ENCODE measurements at regions not wholly inside any gene's neighbourhood (a gene's known extent, or its start where the extent isn't known, plus 50 kb on each side); places are given as distances from the start of the nearest gene placed in this dataset.

- DNase-seq (ENCODE audit: extremely low spot score): no peak
- POLR2A ChIA-PET: no interaction called here
- CTCF ChIA-PET: no interaction called here
- no peak for TF ChIP-seq FOXA1 (IDR thresholded peaks at IDR 0.05)
- no peak for TF ChIP-seq NFRKB (IDR thresholded peaks at IDR 0.05)
- no peak for TF ChIP-seq LEF1 (IDR thresholded peaks at IDR 0.05; ENCODE audit: borderline replicate concordance)
- TF ChIP-seq ZNF384 (IDR thresholded peaks at IDR 0.05): no peak
- TF ChIP-seq FOXK2 (IDR thresholded peaks at IDR 0.05): no peak
- no peak for TF ChIP-seq SP1 (IDR thresholded peaks at IDR 0.05)
- TF ChIP-seq HDGF (IDR thresholded peaks at IDR 0.05; ENCODE audit: borderline replicate concordance): no peak
- TF ChIP-seq SUZ12 (IDR thresholded peaks at IDR 0.05): no peak
- TF ChIP-seq ELF4 (IDR thresholded peaks at IDR 0.05): no peak
- no peak for TF ChIP-seq ARNT (IDR thresholded peaks at IDR 0.05)
- TF ChIP-seq FOXM1 (IDR thresholded peaks at IDR 0.05; ENCODE audit: borderline replicate concordance): no peak
- no peak for TF ChIP-seq TARDBP (IDR thresholded peaks at IDR 0.05)
- no peak for TF ChIP-seq PKNOX1 (IDR thresholded peaks at IDR 0.05)
Measured at GRCh38 chr4:151934766-151935165, 174.0 kb upstream of the GATB start.

- CTCF ChIA-PET: interaction anchor here (0.6 kb wide), 1 partner anchor 64 kb away, joined by 3 read pairs; no protein-coding TSS in a partner anchor
- POLR2A ChIA-PET: interaction anchor here (1.0 kb wide), 1 partner anchor 8 kb away, joined by 3 read pairs; no protein-coding TSS in a partner anchor
Measured at GRCh38 chr4:151933122-151933827, 172.5 kb upstream of the GATB start.

GRCh38 chr4:151931563-151931962, 170.8 kb upstream of the GATB start:
- POLR2A ChIA-PET: no interaction called here
- DNase-seq (ENCODE audit: extremely low spot score): no peak
- TF ChIP-seq CTBP1 (IDR thresholded peaks at IDR 0.05; ENCODE audit: borderline replicate concordance) (no peak), FOXM1 (IDR thresholded peaks at IDR 0.05; ENCODE audit: borderline replicate concordance) (no peak)
- CTCF ChIA-PET: no interaction called here

More at GRCh38 chr4:151933122-151933827, 172.5 kb upstream of the GATB start:
- TF ChIP-seq LEF1 (IDR thresholded peaks at IDR 0.05; ENCODE audit: borderline replicate concordance) (no peak), CTBP1 (IDR thresholded peaks at IDR 0.05; ENCODE audit: borderline replicate concordance) (no peak), HDGF (IDR thresholded peaks at IDR 0.05; ENCODE audit: borderline replicate concordance) (no peak), SP1 (IDR thresholded peaks at IDR 0.05) (no peak), FOXK2 (IDR thresholded peaks at IDR 0.05) (no peak), TARDBP (IDR thresholded peaks at IDR 0.05) (no peak), SUZ12 (IDR thresholded peaks at IDR 0.05) (no peak), BHLHE40 (IDR thresholded peaks at IDR 0.05; ENCODE audit: borderline replicate concordance) (no peak), FOXA1 (IDR thresholded peaks at IDR 0.05) (no peak), PKNOX1 (IDR thresholded peaks at IDR 0.05) (no peak), NFRKB (IDR thresholded peaks at IDR 0.05) (no peak), ZNF384 (IDR thresholded peaks at IDR 0.05) (no peak), ELF4 (IDR thresholded peaks at IDR 0.05) (no peak), FOXM1 (IDR thresholded peaks at IDR 0.05; ENCODE audit: borderline replicate concordance) (no peak), L3MBTL2 (conservative IDR thresholded peaks at IDR 0.05) (no peak)
- no peak for DNase-seq (ENCODE audit: extremely low spot score)

- ChIA-PET CTCF (no interaction called here), POLR2A (no interaction called here)
Measured at GRCh38 chr4:151930372-151930771, 169.6 kb upstream of the GATB start.

GRCh38 chr4:151928112-151928511, 167.3 kb upstream of the GATB start:
- ChIA-PET CTCF (interaction anchor here (0.5 to 1.1 kb wide), 3 partner anchors 8 to 224 kb away, joined by 3 to 4 read pairs (median 4); no protein-coding TSS in a partner anchor), POLR2A (no interaction called here)
- no peak for DNase-seq (ENCODE audit: extremely low spot score)
- TF ChIP-seq PKNOX1 (IDR thresholded peaks at IDR 0.05): no peak
- TF ChIP-seq ZNF384 (IDR thresholded peaks at IDR 0.05): no peak
- no peak for TF ChIP-seq FOXA1 (IDR thresholded peaks at IDR 0.05)
- TF ChIP-seq SP1 (IDR thresholded peaks at IDR 0.05): no peak
- no peak for TF ChIP-seq TARDBP (IDR thresholded peaks at IDR 0.05)
- no peak for TF ChIP-seq NFRKB (IDR thresholded peaks at IDR 0.05)
- TF ChIP-seq L3MBTL2 (conservative IDR thresholded peaks at IDR 0.05): no peak
- TF ChIP-seq HDGF (IDR thresholded peaks at IDR 0.05; ENCODE audit: borderline replicate concordance): no peak
- no peak for TF ChIP-seq ARNT (IDR thresholded peaks at IDR 0.05)
- no peak for TF ChIP-seq ELF4 (IDR thresholded peaks at IDR 0.05)
- TF ChIP-seq FOXM1 (IDR thresholded peaks at IDR 0.05; ENCODE audit: borderline replicate concordance): no peak
- TF ChIP-seq FOXK2 (IDR thresholded peaks at IDR 0.05): no peak
- TF ChIP-seq LEF1 (IDR thresholded peaks at IDR 0.05; ENCODE audit: borderline replicate concordance): no peak
- no peak for TF ChIP-seq SUZ12 (IDR thresholded peaks at IDR 0.05)
- no peak for TF ChIP-seq CTBP1 (IDR thresholded peaks at IDR 0.05; ENCODE audit: borderline replicate concordance)
- TF ChIP-seq BHLHE40 (IDR thresholded peaks at IDR 0.05; ENCODE audit: borderline replicate concordance): no peak

More at GRCh38 chr4:151930372-151930771, 169.6 kb upstream of the GATB start:
- no peak for DNase-seq (ENCODE audit: extremely low spot score)
- no peak for TF ChIP-seq ZNF384 (IDR thresholded peaks at IDR 0.05)
- TF ChIP-seq LEF1 (IDR thresholded peaks at IDR 0.05; ENCODE audit: borderline replicate concordance): no peak
- no peak for TF ChIP-seq CTBP1 (IDR thresholded peaks at IDR 0.05; ENCODE audit: borderline replicate concordance)
- no peak for TF ChIP-seq FOXM1 (IDR thresholded peaks at IDR 0.05; ENCODE audit: borderline replicate concordance)

- POLR2A ChIA-PET: no interaction called here
- CTCF ChIA-PET: no interaction called here
- no peak for DNase-seq (ENCODE audit: extremely low spot score)
- TF ChIP-seq ARNT (IDR thresholded peaks at IDR 0.05) (no peak), BHLHE40 (IDR thresholded peaks at IDR 0.05; ENCODE audit: borderline replicate concordance) (no peak), ELF4 (IDR thresholded peaks at IDR 0.05) (no peak), ZNF384 (IDR thresholded peaks at IDR 0.05) (no peak)
Measured at GRCh38 chr4:151922811-151923210, 162.0 kb upstream of the GATB start.
